ENCODE measurements at regions not wholly inside any gene's neighbourhood (a gene's known extent, or its start where the extent isn't known, plus 50 kb on each side); places are given as distances from the start of the nearest gene placed in this dataset.
A peak's percentile ranks its signal among the peaks of the same experiment; 100 is the strongest.

GRCh38 chr2:155665704-155666103 lies 666.8 kb downstream of the NR4A2 start:
- no peak for DNase-seq (ENCODE audit: insufficient read length, low spot score)
- TF ChIP-seq, protein P1, sequence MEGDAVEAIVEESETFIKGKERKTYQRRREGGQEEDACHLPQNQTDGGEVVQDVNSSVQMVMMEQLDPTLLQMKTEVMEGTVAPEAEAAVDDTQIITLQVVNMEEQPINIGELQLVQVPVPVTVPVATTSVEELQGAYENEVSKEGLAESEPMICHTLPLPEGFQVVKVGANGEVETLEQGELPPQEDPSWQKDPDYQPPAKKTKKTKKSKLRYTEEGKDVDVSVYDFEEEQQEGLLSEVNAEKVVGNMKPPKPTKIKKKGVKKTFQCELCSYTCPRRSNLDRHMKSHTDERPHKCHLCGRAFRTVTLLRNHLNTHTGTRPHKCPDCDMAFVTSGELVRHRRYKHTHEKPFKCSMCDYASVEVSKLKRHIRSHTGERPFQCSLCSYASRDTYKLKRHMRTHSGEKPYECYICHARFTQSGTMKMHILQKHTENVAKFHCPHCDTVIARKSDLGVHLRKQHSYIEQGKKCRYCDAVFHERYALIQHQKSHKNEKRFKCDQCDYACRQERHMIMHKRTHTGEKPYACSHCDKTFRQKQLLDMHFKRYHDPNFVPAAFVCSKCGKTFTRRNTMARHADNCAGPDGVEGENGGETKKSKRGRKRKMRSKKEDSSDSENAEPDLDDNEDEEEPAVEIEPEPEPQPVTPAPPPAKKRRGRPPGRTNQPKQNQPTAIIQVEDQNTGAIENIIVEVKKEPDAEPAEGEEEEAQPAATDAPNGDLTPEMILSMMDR (IDR thresholded peaks at IDR 0.05; ENCODE audit: insufficient read depth, missing control alignments): no peak
- no peak for FAIRE-seq

GRCh38 chr2:155663265-155663664 lies 669.3 kb downstream of the NR4A2 start:
- no peak for FAIRE-seq
- no peak for DNase-seq (ENCODE audit: insufficient read length, low spot score)
- TF ChIP-seq, protein P1 (IDR thresholded peaks at IDR 0.05; ENCODE audit: insufficient read depth, missing control alignments): no peak

- TF ChIP-seq, protein P1 (IDR thresholded peaks at IDR 0.05; ENCODE audit: insufficient read depth, missing control alignments): no peak
- DNase-seq (ENCODE audit: insufficient read length, low spot score) (no peak), FAIRE-seq (peak; percentile 53)
These were observed 670.3 kb downstream of the NR4A2 start for GRCh38 chr2:155662224-155662623.

DNA sequence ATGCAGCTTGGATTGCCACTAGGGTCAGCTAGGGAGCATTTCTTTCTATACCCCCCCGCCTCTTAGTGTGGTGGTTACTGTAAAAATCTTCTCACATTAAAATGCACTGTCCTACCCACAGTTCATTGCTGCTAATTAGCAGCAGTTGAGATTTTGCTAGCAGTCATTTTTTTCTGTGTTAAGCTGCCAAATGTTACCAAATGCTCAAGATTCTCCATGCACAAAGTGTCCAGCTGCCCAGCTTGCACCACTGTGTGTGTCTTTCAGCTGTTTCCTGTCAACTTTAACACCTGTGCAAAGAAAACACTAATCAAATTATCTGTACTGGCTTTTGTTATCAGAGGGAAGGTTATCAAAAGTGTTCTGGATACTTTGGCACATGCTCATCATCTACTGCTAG lies 679.3 kb downstream of the NR4A2 start:
- FAIRE-seq (no peak), DNase-seq (ENCODE audit: insufficient read length, low spot score) (no peak)
- TF ChIP-seq, protein P1 (IDR thresholded peaks at IDR 0.05; ENCODE audit: insufficient read depth, missing control alignments): no peak

- no peak for FAIRE-seq
- TF ChIP-seq, protein P1 (IDR thresholded peaks at IDR 0.05; ENCODE audit: insufficient read depth, missing control alignments): no peak
- DNase-seq (ENCODE audit: insufficient read length, low spot score): no peak
These were observed 680.7 kb downstream of the NR4A2 start for GRCh38 chr2:155651851-155652250.

- TF ChIP-seq, protein P1 (IDR thresholded peaks at IDR 0.05; ENCODE audit: insufficient read depth, missing control alignments): no peak
- DNase-seq (ENCODE audit: insufficient read length, low spot score) (no peak), FAIRE-seq (no peak)
These were observed 686.7 kb downstream of the NR4A2 start for GRCh38 chr2:155645791-155646190.

DNA sequence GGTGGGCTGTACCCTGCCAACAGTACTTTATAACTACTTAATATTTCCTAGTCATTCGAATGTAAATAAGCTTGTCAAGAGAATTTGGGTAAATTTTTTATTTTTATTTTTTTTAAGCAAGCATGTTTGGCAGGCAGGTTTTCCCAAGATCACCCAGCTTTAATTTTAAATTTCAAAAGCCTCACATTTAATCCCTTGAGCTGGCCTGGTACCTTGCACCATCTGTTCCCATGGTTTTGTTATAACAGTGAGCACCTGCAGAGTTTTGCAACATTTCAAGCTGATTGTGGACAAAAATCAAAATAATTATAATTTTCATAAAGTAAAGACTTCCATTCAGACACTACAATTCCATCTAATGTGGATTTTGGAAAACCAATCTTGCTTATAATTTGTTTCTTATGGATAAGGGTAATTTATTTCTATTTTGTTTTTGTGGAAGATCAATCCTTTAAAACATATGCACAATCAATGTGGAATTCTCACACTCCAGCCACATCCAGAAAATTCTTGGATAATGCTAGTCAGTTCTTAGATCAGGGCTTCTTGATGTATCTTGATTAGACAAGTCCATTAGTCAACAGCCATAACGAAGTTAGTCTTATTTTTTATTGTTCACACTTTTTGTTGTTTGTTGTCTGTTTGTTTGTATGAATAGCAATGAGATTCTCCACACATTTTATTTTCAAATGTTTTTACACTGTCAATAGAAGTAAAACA lies 689.3 kb downstream of the NR4A2 start:
- TF ChIP-seq, protein P1 (IDR thresholded peaks at IDR 0.05; ENCODE audit: insufficient read depth, missing control alignments): no peak
- DNase-seq (ENCODE audit: insufficient read length, low spot score) (no peak), FAIRE-seq (peak; percentile 89)

Measured in D721Med (cell line).